HG02610 (cell line): ENCODE measurements at regions not wholly inside any gene's neighbourhood (a gene's known extent, or its start where the extent isn't known, plus 50 kb on each side); places are given as distances from the start of the nearest gene placed in this dataset.

Experiments used
- ATAC-seq: cut with Tn5 transposase; IDR thresholded peaks from one replicate; pipeline ENCODE4 v1.9.1; 2021; ENCODE audit warnings: mild to moderate bottlenecking, moderate library complexity; ENCODE audit not compliant: unreplicated experiment

DNA sequence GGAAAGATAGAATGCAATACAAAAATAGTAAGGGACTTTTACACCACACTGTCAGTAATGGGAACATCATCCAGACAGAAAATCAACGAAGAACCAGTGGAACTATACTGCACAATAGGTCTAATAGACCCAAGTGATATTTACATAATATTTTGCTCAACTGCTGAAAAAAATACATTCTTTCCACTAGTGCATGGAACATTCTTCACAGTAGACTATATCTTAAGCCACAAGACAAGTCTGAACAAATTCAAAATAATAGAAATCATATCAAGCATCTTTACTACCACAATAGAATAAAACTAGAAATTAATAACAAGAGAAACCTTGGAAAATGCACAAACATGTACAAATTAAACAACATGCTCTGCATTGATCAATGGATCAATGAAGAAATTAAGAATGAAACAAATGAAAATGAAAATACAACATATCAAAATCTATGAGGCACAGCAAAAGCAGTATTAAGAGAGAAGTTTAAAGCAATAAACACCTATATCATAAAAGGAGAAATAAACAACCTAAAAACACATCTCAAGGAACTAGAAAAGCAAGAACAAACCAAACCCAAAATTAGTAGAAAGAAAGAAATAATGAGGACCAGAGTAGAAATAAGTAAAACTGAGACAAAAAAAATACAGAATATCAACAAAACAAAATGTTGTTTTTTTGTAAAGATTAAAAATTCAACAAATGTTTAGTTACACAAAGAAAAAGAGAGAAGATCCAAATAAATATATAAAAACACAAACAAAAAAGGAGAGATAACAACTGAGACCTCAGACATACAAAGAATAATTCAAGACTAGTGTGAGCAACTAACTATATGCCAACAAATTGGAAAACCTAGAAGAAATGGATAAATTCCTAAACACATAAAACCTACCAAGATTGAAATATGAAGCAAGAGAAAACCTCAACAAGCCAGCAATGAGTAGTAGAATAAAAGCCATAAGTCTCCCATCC is 51.5 kb upstream of the ANTXR2 start:
- no peak for ATAC-seq
